ENCODE measurements at regions not wholly inside any gene's neighbourhood (a gene's known extent, or its start where the extent isn't known, plus 50 kb on each side); places are given as distances from the start of the nearest gene placed in this dataset.

GRCh38 chr17:5883775-5884665 lies 186.2 kb upstream of the WSCD1 start:
- H3K36me3 ChIP-seq (ENCODE audit: low read length): no peaks in the 10 kb centered on the region
- H3K27me3 ChIP-seq (ENCODE audit: low read length): no peaks in the 10 kb centered on the region
- no peak overlapping the region for H3K9ac ChIP-seq (ENCODE audit: low read length)
- no peak for TF ChIP-seq EZH2phosphoT487 (conservative IDR thresholded peaks at IDR 0.05; ENCODE audit: low read length)
- no peak for TF ChIP-seq CTCF (IDR thresholded peaks at IDR 0.05; ENCODE audit: insufficient read depth, low read length, poor library complexity, severe bottlenecking)
- H3K27ac ChIP-seq (ENCODE audit: low read depth, low read length): no peak overlapping the region
- H3F3A ChIP-seq (ENCODE audit: insufficient read depth): no peaks in the 10 kb centered on the region
- H3K79me2 ChIP-seq (ENCODE audit: insufficient read depth, low read length): no peaks in the 10 kb centered on the region
- H4K20me1 ChIP-seq (ENCODE audit: low read depth, low read length): no peaks in the 10 kb centered on the region
- H3K4me2 ChIP-seq (ENCODE audit: low read depth, low read length, poor library complexity, severe bottlenecking): no peak overlapping the region
- no peaks in the 10 kb centered on the region for H3K9me3 ChIP-seq (ENCODE audit: insufficient read depth, low read length)
- no peak overlapping the region for H2AFZ ChIP-seq (ENCODE audit: low read depth, low read length, severe bottlenecking)
- no peaks in the 10 kb centered on the region for H3K9me2 ChIP-seq (replicated peaks; ENCODE audit: insufficient read depth, low read length)
- no peak overlapping the region for H3K4me3 ChIP-seq (ENCODE audit: insufficient read depth, low read length, poor library complexity, severe bottlenecking)

- Histone ChIP-seq H2AFZ (ENCODE audit: low read depth, low read length, severe bottlenecking) (no peak overlapping the region), H3K36me3 (ENCODE audit: low read length) (no peaks in the 10 kb centered on the region), H4K20me1 (ENCODE audit: low read depth, low read length) (no peaks in the 10 kb centered on the region), H3K4me2 (ENCODE audit: low read depth, low read length, poor library complexity, severe bottlenecking) (no peak overlapping the region), H3K4me3 (ENCODE audit: insufficient read depth, low read length, poor library complexity, severe bottlenecking) (no peak overlapping the region), H3K79me2 (ENCODE audit: insufficient read depth, low read length) (no peaks in the 10 kb centered on the region), H3K9me3 (ENCODE audit: insufficient read depth, low read length) (no peaks in the 10 kb centered on the region), H3F3A (ENCODE audit: insufficient read depth) (no peaks in the 10 kb centered on the region), H3K9me2 (replicated peaks; ENCODE audit: insufficient read depth, low read length) (no peaks in the 10 kb centered on the region), H3K27ac (ENCODE audit: low read depth, low read length) (no peak overlapping the region), H3K27me3 (ENCODE audit: low read length) (no peaks in the 10 kb centered on the region), H3K9ac (ENCODE audit: low read length) (no peak overlapping the region)
- TF ChIP-seq CTCF (IDR thresholded peaks at IDR 0.05; ENCODE audit: insufficient read depth, low read length, poor library complexity, severe bottlenecking): no peak
- no peak for TF ChIP-seq EZH2phosphoT487 (conservative IDR thresholded peaks at IDR 0.05; ENCODE audit: low read length)
Measured at GRCh38 chr17:5885336-5885735, 184.8 kb upstream of the WSCD1 start.

GRCh38 chr17:5888811-5889210 lies 181.4 kb upstream of the WSCD1 start:
- no peaks in the 10 kb centered on the region for H3K9me3 ChIP-seq (ENCODE audit: insufficient read depth, low read length)
- TF ChIP-seq CTCF (IDR thresholded peaks at IDR 0.05; ENCODE audit: insufficient read depth, low read length, poor library complexity, severe bottlenecking) (no peak), EZH2phosphoT487 (conservative IDR thresholded peaks at IDR 0.05; ENCODE audit: low read length) (no peak)
- no peaks in the 10 kb centered on the region for H3K9me2 ChIP-seq (replicated peaks; ENCODE audit: insufficient read depth, low read length)
- H3F3A ChIP-seq (ENCODE audit: insufficient read depth): no peaks in the 10 kb centered on the region
- H3K4me2 ChIP-seq (ENCODE audit: low read depth, low read length, poor library complexity, severe bottlenecking): no peak overlapping the region
- H3K36me3 ChIP-seq (ENCODE audit: low read length): no peaks in the 10 kb centered on the region
- H4K20me1 ChIP-seq (ENCODE audit: low read depth, low read length): no peaks in the 10 kb centered on the region
- no peaks in the 10 kb centered on the region for H3K79me2 ChIP-seq (ENCODE audit: insufficient read depth, low read length)
- no peak overlapping the region for H2AFZ ChIP-seq (ENCODE audit: low read depth, low read length, severe bottlenecking)
- H3K27ac ChIP-seq (ENCODE audit: low read depth, low read length): no peak overlapping the region
- no peak overlapping the region for H3K4me3 ChIP-seq (ENCODE audit: insufficient read depth, low read length, poor library complexity, severe bottlenecking)
- no peak overlapping the region for H3K9ac ChIP-seq (ENCODE audit: low read length)
- H3K27me3 ChIP-seq (ENCODE audit: low read length): no peaks in the 10 kb centered on the region

All from SU-DHL-6 (cell line).